ENCODE measurements at regions not wholly inside any gene's neighbourhood (a gene's known extent, or its start where the extent isn't known, plus 50 kb on each side); places are given as distances from the start of the nearest gene placed in this dataset.
A peak's percentile ranks its signal among the peaks of the same experiment; 100 is the strongest.

GRCh38 chr11:134856056-134856971 is 444.3 kb upstream of the B3GAT1 start:
- Histone ChIP-seq H3K36me3 (ENCODE audit: control insufficient read depth in 2 of 4, insufficient read depth in 4 of 4, low read length in 3 of 4) (no peaks in the 10 kb centered on the region), H3K79me1 (ENCODE audit: low read depth, low read length) (no peaks in the 10 kb centered on the region), H4K91ac (replicated peaks; ENCODE audit: insufficient read length, low read length) (no peak overlapping the region), H3K79me2 (ENCODE audit: control insufficient read depth in 1 of 2, insufficient read depth in 2 of 2, low read length in 2 of 2) (no peaks in the 10 kb centered on the region), H3K18ac (ENCODE audit: extremely low read depth, low read length) (no peak overlapping the region), H4K20me1 (replicated peaks in 1 of 2; ENCODE audit: control insufficient read depth in 1 of 2, insufficient read depth in 2 of 2, low read length in 2 of 2) (no peaks in the 10 kb centered on the region), H3K9ac (replicated peaks in 1 of 4; ENCODE audit: extremely low read depth in 1 of 4, low read depth in 3 of 4, low read length in 3 of 4) (no peak overlapping the region), H3K4me1 (replicated peaks in 1 of 4; ENCODE audit: control insufficient read depth in 3 of 4, insufficient read depth in 4 of 4, low read length in 3 of 4) (peaks cover 0 to 3% (median 1%) of the 10 kb centered on the region in 4 experiments; a peak in 1 of 7 replicates), H3K14ac (ENCODE audit: insufficient read length) (no peak overlapping the region), H3K4me2 (ENCODE audit: insufficient read depth in 1 of 2, low read depth in 2 of 2, low read length in 2 of 2) (no peak overlapping the region), H3K23ac (ENCODE audit: insufficient read length) (no peak overlapping the region), H2BK5ac (ENCODE audit: low read depth, low read length) (no peak overlapping the region), H3K27me3 (replicated peaks in 1 of 4; ENCODE audit: control insufficient read depth in 3 of 4, extremely low read depth in 1 of 4, insufficient read depth in 3 of 4, low read length in 3 of 4) (peaks cover 0 to 2% (median 0%) of the 10 kb centered on the region in 4 experiments; a peak in 1 of 7 replicates), H3K27ac (ENCODE audit: low read depth, low read length) (no peak overlapping the region), H2BK12ac (ENCODE audit: low read depth, low read length) (no peak overlapping the region), H2BK120ac (replicated peaks; ENCODE audit: low read depth, low read length) (no peak overlapping the region), H2BK15ac (ENCODE audit: low read length) (no peak overlapping the region), H3K4ac (replicated peaks; ENCODE audit: insufficient read length, low read depth, low read length) (no peak overlapping the region), H3K9me3 (ENCODE audit: insufficient read depth in 2 of 2, low read depth in 1 of 2, low read length in 1 of 2) (no peaks in the 10 kb centered on the region), H2BK20ac (ENCODE audit: low read length) (no peak overlapping the region), H3K4me3 (ENCODE audit: extremely low read depth in 1 of 4, insufficient read depth in 2 of 4, low read depth in 3 of 4, low read length in 4 of 4) (no peak overlapping the region), H3K56ac (replicated peaks; ENCODE audit: insufficient read length, low read depth, low read length) (no peak overlapping the region), H3K23me2 (ENCODE audit: low read depth, low read length) (no peaks in the 10 kb centered on the region; the same call in 1 of the 2 replicates), H4K8ac (ENCODE audit: extremely low read depth, insufficient read depth, low read length) (no peak overlapping the region; the same call in 1 of the 2 replicates), H4K5ac (ENCODE audit: insufficient read length, low read depth, low read length) (no peak overlapping the region), H2AFZ (ENCODE audit: low read length) (no peak overlapping the region), H2AK5ac (ENCODE audit: low read depth, low read length) (no peak overlapping the region)
- POLR2A ChIA-PET (ENCODE audit: partially characterized antibody): no interaction called here
- CTCF ChIA-PET (ENCODE audit: partially characterized antibody): interaction anchor here (0.6 to 1.4 kb wide), 3 partner anchors 10 to 498 kb away, joined by 3 to 5 read pairs (median 4); no protein-coding TSS in a partner anchor
- 86% methylated on average over 14 of the region's 14 CpGs; no CpG with 5 or more reads in 1 of the 2 experiments for WGBS, 2 experiments (ENCODE audit: extremely low coverage in 1 of 2, insufficient coverage in 1 of 2, insufficient read length in 1 of 2, insufficient replicate concordance in 2 of 2, low coverage in 1 of 2, low lambda C conversion rate in 2 of 2, missing lambda C conversion rate in 1 of 2)
- DNase-seq (ENCODE audit: low read depth in 1 of 2, low spot score in 2 of 2) (peak in 1 of 2 experiments; percentile 33), FAIRE-seq (no peak)
- no peak for TF ChIP-seq KDM1A (IDR thresholded peaks at IDR 0.05; ENCODE audit: borderline replicate concordance, low read length)
- no peak for TF ChIP-seq RNF2 (IDR thresholded peaks at IDR 0.05; ENCODE audit: borderline replicate concordance, low read depth, low read length, missing control alignments, poor library complexity, severe bottlenecking)
- no peak for TF ChIP-seq JUND (IDR thresholded peaks at IDR 0.05; ENCODE audit: low read length)
- no peak for TF ChIP-seq TEAD4 (IDR thresholded peaks at IDR 0.05; ENCODE audit: low read depth, low read length)
- TF ChIP-seq JUN (IDR thresholded peaks at IDR 0.05; ENCODE audit: low read depth, low read length): no peak
- TF ChIP-seq SIX5 (IDR thresholded peaks at IDR 0.05; ENCODE audit: low read depth, low read length): no peak
- TF ChIP-seq YY1 (IDR thresholded peaks at IDR 0.05; ENCODE audit: low read depth, low read length): no peak
- TF ChIP-seq CEBPB (IDR thresholded peaks at IDR 0.05; ENCODE audit: low read depth, low read length): no peak
- TF ChIP-seq SAP30 (IDR thresholded peaks at IDR 0.05; ENCODE audit: insufficient read depth, insufficient replicate concordance, low read length): no peak
- TF ChIP-seq GTF2F1 (IDR thresholded peaks at IDR 0.05; ENCODE audit: borderline replicate concordance, low read depth, low read length): no peak
- TF ChIP-seq SRF (IDR thresholded peaks at IDR 0.05; ENCODE audit: low read depth, low read length): no peak
- TF ChIP-seq CBX5 (IDR thresholded peaks at IDR 0.05; ENCODE audit: low read depth, low read length): no peak
